ENCODE measurements at regions not wholly inside any gene's neighbourhood (a gene's known extent, or its start where the extent isn't known, plus 50 kb on each side); places are given as distances from the start of the nearest gene placed in this dataset.

DNA sequence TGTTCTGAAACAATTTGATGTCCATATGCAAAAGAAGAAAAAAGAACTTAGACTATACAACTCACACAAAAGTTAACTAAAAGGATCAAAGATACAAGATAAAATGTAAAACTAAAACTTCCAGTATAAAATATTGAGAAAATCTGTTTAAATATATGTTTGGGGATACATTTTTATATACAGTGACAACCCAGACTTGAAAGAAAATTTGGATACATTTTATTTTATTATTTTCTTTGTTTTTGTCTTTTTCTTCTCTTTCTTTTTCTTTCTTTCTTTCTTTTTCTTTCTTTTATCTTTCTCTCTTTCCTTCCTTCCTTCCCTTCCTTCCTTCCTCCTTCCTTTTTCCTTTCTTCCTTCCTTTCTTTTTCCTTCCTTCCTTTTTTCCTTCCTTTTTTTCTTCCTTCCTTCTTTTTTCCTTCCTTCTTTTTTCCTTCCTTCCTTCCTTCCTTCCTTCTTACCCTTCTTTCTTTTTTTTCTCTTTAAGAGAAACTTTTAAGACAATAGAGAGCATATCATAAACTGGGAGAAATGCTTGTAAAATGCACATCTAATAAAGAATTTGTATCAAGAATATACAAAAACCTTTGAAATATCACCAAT lies 954.5 kb upstream of the LRFN5 start (continued):
- TF ChIP-seq GABPB1 (CRISPR knock-in tag; IDR thresholded peaks at IDR 0.05) (no peak), ZNF761 (CRISPR knock-in tag; conservative IDR thresholded peaks at IDR 0.05) (no peak), ZNF256 (CRISPR knock-in tag; conservative IDR thresholded peaks at IDR 0.05) (no peak), SOX6 (IDR thresholded peaks at IDR 0.05) (peak; percentile 92; the same call in 1 of the 2 replicates), SOX6 (CRISPR knock-in tag; IDR thresholded peaks at IDR 0.05) (no peak), SRSF9 (IDR thresholded peaks at IDR 0.05; ENCODE audit: borderline replicate concordance, insufficient read depth, low read depth, low read length, poor library complexity, severe bottlenecking) (peak; percentile 100), ZNF382 (CRISPR knock-in tag; IDR thresholded peaks at IDR 0.05; ENCODE audit: borderline replicate concordance) (no peak), ZNF460 (CRISPR knock-in tag; IDR thresholded peaks at IDR 0.05; ENCODE audit: borderline replicate concordance) (no peak), TCF7L2 (IDR thresholded peaks at IDR 0.05; ENCODE audit: low read depth, low read length) (0 out of 2 replicates have a peak, but pooled peaks have one; percentile 34), U2AF1 (optimal IDR thresholded peaks at IDR 0.05; ENCODE audit: low read depth, low read length) (no peak), CCDC6 (CRISPR knock-in tag; IDR thresholded peaks at IDR 0.05) (no peak), ZNF354B (CRISPR knock-in tag; IDR thresholded peaks at IDR 0.05) (no peak), FOXA3 (CRISPR knock-in tag; IDR thresholded peaks at IDR 0.05) (no peak), ONECUT2 (CRISPR knock-in tag; IDR thresholded peaks at IDR 0.05) (no peak), ZFP1 (CRISPR knock-in tag; IDR thresholded peaks at IDR 0.05) (no peak), NFE2L2 (IDR thresholded peaks at IDR 0.05; ENCODE audit: low read length) (no peak), HMGA1 (CRISPR knock-in tag; conservative IDR thresholded peaks at IDR 0.05) (no peak), CC2D1A (CRISPR knock-in tag; IDR thresholded peaks at IDR 0.05) (no peak), NFIC (IDR thresholded peaks at IDR 0.05; ENCODE audit: low read length) (no peak), ELF3 (CRISPR knock-in tag; IDR thresholded peaks at IDR 0.05) (no peak)
- TF ChIP-seq, protein P1, sequence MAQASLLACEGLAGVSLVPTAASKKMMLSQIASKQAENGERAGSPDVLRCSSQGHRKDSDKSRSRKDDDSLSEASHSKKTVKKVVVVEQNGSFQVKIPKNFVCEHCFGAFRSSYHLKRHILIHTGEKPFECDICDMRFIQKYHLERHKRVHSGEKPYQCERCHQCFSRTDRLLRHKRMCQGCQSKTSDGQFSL (CRISPR knock-in tag; IDR thresholded peaks at IDR 0.05) = no peak
- TF ChIP-seq, protein P2, sequence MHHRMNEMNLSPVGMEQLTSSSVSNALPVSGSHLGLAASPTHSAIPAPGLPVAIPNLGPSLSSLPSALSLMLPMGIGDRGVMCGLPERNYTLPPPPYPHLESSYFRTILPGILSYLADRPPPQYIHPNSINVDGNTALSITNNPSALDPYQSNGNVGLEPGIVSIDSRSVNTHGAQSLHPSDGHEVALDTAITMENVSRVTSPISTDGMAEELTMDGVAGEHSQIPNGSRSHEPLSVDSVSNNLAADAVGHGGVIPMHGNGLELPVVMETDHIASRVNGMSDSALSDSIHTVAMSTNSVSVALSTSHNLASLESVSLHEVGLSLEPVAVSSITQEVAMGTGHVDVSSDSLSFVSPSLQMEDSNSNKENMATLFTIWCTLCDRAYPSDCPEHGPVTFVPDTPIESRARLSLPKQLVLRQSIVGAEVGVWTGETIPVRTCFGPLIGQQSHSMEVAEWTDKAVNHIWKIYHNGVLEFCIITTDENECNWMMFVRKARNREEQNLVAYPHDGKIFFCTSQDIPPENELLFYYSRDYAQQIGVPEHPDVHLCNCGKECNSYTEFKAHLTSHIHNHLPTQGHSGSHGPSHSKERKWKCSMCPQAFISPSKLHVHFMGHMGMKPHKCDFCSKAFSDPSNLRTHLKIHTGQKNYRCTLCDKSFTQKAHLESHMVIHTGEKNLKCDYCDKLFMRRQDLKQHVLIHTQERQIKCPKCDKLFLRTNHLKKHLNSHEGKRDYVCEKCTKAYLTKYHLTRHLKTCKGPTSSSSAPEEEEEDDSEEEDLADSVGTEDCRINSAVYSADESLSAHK (CRISPR knock-in tag; IDR thresholded peaks at IDR 0.05; ENCODE audit: borderline replicate concordance) = no peak
- TF ChIP-seq, protein P3, sequence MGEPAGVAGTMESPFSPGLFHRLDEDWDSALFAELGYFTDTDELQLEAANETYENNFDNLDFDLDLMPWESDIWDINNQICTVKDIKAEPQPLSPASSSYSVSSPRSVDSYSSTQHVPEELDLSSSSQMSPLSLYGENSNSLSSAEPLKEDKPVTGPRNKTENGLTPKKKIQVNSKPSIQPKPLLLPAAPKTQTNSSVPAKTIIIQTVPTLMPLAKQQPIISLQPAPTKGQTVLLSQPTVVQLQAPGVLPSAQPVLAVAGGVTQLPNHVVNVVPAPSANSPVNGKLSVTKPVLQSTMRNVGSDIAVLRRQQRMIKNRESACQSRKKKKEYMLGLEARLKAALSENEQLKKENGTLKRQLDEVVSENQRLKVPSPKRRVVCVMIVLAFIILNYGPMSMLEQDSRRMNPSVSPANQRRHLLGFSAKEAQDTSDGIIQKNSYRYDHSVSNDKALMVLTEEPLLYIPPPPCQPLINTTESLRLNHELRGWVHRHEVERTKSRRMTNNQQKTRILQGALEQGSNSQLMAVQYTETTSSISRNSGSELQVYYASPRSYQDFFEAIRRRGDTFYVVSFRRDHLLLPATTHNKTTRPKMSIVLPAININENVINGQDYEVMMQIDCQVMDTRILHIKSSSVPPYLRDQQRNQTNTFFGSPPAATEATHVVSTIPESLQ (CRISPR knock-in tag; conservative IDR thresholded peaks at IDR 0.05) = no peak
- TF ChIP-seq, protein P4, sequence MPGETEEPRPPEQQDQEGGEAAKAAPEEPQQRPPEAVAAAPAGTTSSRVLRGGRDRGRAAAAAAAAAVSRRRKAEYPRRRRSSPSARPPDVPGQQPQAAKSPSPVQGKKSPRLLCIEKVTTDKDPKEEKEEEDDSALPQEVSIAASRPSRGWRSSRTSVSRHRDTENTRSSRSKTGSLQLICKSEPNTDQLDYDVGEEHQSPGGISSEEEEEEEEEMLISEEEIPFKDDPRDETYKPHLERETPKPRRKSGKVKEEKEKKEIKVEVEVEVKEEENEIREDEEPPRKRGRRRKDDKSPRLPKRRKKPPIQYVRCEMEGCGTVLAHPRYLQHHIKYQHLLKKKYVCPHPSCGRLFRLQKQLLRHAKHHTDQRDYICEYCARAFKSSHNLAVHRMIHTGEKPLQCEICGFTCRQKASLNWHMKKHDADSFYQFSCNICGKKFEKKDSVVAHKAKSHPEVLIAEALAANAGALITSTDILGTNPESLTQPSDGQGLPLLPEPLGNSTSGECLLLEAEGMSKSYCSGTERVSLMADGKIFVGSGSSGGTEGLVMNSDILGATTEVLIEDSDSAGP (CRISPR knock-in tag; IDR thresholded peaks at IDR 0.05; ENCODE audit: borderline replicate concordance) = no peak
- TF ChIP-seq, protein P5, sequence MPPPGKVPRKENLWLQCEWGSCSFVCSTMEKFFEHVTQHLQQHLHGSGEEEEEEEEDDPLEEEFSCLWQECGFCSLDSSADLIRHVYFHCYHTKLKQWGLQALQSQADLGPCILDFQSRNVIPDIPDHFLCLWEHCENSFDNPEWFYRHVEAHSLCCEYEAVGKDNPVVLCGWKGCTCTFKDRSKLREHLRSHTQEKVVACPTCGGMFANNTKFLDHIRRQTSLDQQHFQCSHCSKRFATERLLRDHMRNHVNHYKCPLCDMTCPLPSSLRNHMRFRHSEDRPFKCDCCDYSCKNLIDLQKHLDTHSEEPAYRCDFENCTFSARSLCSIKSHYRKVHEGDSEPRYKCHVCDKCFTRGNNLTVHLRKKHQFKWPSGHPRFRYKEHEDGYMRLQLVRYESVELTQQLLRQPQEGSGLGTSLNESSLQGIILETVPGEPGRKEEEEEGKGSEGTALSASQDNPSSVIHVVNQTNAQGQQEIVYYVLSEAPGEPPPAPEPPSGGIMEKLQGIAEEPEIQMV (CRISPR knock-in tag; IDR thresholded peaks at IDR 0.05; ENCODE audit: low read depth) = no peak

All from HepG2 (cell line).